ENCODE measurements at regions not wholly inside any gene's neighbourhood (a gene's known extent, or its start where the extent isn't known, plus 50 kb on each side); places are given as distances from the start of the nearest gene placed in this dataset.

- TF ChIP-seq CTCF (IDR thresholded peaks at IDR 0.05) (no peak), POLR2A (IDR thresholded peaks at IDR 0.05; ENCODE audit: low read depth) (no peak), POLR2AphosphoS5 (IDR thresholded peaks at IDR 0.05) (no peak), EP300 (IDR thresholded peaks at IDR 0.05) (no peak)
Measured at GRCh38 chr1:4595341-4596225, 58.8 kb upstream of the AJAP1 start.
